NCI-H2227 (cell line): ENCODE measurements at regions not wholly inside any gene's neighbourhood (a gene's known extent, or its start where the extent isn't known, plus 50 kb on each side); places are given as distances from the start of the nearest gene placed in this dataset.
A peak's percentile ranks its signal among the peaks of the same experiment; 100 is the strongest.

Experiments
- DNase-seq: peaks from one replicate; lab custom pipeline; 2025; ENCODE audit not compliant: unreplicated experiment; lab: John Stamatoyannopoulos, UW

GRCh38 chr4:17336986-17337385 lies 174.9 kb downstream of the QDPR start:
- DNase-seq, result no peak

- no peak for DNase-seq
These were observed 175.3 kb downstream of the QDPR start for GRCh38 chr4:17336524-17336961.

GRCh38 chr4:17336069-17336468 lies 175.8 kb downstream of the QDPR start:
- no peak for DNase-seq

GRCh38 chr4:17335371-17335770 lies 176.5 kb downstream of the QDPR start:
- no peak for DNase-seq

- DNase-seq, result no peak
These were observed 179.4 kb downstream of the QDPR start for GRCh38 chr4:17332478-17332877.

- DNase-seq, result no peak
These were observed 182.8 kb downstream of the QDPR start for GRCh38 chr4:17329046-17329445.

- DNase-seq, result no peak
These were observed 183.6 kb downstream of the QDPR start for GRCh38 chr4:17328141-17328815.

- no peak for DNase-seq
These were observed 184.3 kb downstream of the QDPR start for GRCh38 chr4:17327591-17327990.

- DNase-seq, result no peak
These were observed 185.1 kb downstream of the QDPR start for GRCh38 chr4:17326756-17327155.

GRCh38 chr4:17325098-17325497 lies 186.8 kb downstream of the QDPR start:
- DNase-seq, result no peak

- peak; percentile 3 for DNase-seq
These were observed 187.5 kb downstream of the QDPR start for GRCh38 chr4:17324386-17324830.

GRCh38 chr4:17323554-17324385 lies 188.1 kb downstream of the QDPR start:
- DNase-seq, result no peak

GRCh38 chr4:17322514-17322913 lies 189.4 kb downstream of the QDPR start:
- DNase-seq, result no peak

- no peak for DNase-seq
These were observed 191.8 kb downstream of the QDPR start for GRCh38 chr4:17320046-17320445.

GRCh38 chr4:17317526-17317925 lies 194.4 kb downstream of the QDPR start:
- no peak for DNase-seq

- DNase-seq, result no peak
These were observed 195.3 kb downstream of the QDPR start for GRCh38 chr4:17316566-17316965.

GRCh38 chr4:17315459-17315858 lies 196.4 kb downstream of the QDPR start:
- DNase-seq, result no peak

GRCh38 chr4:17313194-17313593 lies 198.7 kb downstream of the QDPR start:
- no peak for DNase-seq

- DNase-seq, result no peak
These were observed 201.6 kb downstream of the QDPR start for GRCh38 chr4:17310269-17310652.

GRCh38 chr4:17309567-17310268 lies 202.2 kb downstream of the QDPR start:
- DNase-seq, result no peak

- DNase-seq, result no peak
These were observed 210.0 kb downstream of the QDPR start for GRCh38 chr4:17301869-17302268.

- DNase-seq, result no peak
These were observed 210.6 kb downstream of the QDPR start for GRCh38 chr4:17301266-17301665.
